Ureter (tissue), 1 donor: ENCODE measurements at regions not wholly inside any gene's neighbourhood (a gene's known extent, or its start where the extent isn't known, plus 50 kb on each side); places are given as distances from the start of the nearest gene placed in this dataset.

Experiments used
- DNase-seq: peaks from one replicate; pipeline ENCODE4 v3.0.0-alpha.2; 2020; ENCODE audit warnings: low spot score
- donor health status: DM: yes; HTN: yes; CAD: no.

- no peak for DNase-seq
Observed at GRCh38 chr16:86018071-86018470, 119.1 kb downstream of the IRF8 start.

GRCh38 chr16:86018487-86018886 is 119.5 kb downstream of the IRF8 start:
- peak; percentile 66 for DNase-seq

DNA sequence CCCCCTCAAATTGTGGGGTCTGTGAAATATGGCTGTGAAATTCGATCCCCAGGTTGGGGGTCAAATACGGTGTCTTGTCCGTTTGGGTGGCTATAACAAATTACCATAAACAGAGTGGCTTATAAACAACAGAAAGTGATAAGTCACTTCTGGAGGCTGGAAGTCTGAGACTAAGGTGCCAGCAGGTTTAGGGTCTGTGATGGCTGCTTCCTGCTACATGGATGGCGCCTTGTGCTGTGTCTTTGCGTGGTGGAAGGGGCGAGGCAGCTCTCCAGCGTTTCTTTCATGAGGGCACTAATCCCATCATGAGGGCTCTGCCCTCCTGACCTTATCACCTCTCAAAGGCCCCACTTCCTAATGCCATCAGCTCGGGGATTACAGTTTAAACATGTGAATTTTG is 120.0 kb downstream of the IRF8 start:
- DNase-seq = no peak

GRCh38 chr16:86019446-86020047 is 120.6 kb downstream of the IRF8 start:
- DNase-seq = no peak

DNA sequence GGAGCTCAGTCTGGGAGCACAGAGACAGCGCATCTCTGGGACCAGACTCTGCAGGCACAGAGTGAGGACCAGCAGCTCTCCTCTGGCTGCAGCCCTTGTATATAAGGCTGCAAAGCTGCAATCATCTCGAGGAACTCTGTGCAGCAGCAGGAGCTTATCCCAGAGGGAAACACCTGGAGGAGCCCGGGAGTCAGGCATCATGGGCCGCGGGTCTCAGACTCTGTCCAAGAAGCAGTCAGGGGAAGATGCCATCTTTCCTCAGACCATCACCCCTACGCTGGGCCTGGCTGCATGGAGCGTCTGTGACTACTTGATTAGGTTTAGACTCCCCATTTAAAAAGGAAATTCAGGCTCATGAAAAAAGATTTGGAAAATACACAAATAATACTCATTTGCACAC is 122.0 kb downstream of the IRF8 start:
- DNase-seq = no peak

DNA sequence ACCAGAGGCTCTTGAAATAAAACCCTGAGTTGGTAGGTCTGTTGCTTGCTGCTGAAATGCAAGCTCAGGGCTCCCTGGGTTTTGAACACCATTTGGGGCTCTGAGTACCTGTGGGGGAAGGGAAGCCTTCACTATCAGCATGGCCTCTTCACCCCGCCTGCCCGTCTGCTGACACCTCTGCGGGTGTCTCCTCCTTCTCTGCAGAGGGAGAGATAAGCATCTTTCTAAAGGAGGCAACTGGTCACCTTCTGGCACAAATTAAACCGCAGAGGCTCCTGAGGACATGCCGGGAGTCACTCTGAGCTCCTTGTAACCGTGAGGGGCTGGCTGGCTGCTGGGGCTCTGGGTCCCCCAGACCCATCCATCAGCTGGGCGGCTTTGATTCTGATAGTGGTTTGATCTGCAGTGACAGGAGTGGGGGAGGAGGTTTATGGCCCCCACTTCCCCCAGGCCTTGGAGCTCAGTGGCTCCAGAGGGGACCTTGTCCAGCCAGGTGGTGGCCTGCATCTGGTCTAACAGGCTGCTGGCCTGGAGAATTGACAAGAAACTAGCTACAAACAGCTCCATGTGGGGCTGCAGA is 123.5 kb downstream of the IRF8 start:
- DNase-seq = no peak

- no peak for DNase-seq
Observed at GRCh38 chr16:86024210-86024609, 125.2 kb downstream of the IRF8 start.

DNA sequence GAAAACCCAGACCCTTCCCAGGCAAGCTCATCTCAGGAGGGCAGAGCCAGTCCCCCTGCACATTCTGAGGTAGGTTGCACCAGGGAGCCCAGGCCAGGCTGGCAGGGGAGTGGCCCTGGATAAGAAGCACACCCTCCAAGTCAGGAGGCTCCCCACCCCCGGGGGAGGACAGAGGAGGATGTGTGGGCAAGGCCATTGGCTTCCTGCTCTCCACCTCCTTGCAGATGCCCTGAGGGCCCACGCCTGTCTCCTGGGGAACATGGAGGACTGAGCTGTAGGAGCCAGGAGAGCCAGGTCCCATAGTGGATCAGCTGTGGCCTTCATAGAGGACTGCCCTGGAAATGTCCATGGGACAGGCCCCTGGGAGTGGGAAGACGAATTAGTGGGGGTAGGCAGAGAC is 126.7 kb downstream of the IRF8 start:
- DNase-seq = no peak

DNA sequence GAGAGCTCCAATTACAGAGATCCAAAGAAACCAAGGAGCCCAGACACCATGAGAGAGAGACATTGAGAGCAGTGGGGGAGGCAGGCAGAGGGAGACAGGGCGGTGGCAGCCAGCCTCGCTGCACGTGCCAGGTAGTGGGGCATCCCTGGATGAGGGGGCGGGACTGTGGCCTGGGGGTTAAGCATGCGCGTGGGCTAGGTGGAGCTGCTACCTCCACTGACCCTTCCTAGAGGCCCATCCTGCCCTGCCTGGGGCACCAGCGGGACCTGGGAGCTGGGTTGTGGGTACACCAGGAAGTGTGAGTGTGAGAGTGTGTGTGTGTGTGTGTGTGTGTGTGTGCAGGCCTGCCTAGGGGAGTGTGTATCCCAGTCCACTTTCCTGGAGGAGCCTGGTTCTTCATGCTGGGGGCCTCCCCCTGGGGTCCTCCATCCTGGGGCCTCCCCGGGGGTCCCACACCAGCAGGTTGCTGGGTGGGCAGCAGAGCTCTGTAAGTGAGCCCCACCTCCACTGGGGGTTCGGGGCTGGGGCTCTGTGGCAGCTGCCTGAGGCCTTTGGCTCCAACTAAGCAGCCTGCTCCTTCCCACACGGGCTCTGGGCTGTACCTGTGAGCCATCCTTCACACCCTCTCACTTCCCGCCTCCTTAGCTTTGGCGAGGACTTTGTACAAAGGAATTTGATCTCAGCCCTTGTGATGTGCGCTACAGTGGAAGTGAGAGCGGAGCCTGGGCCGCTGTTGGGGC is 127.4 kb downstream of the IRF8 start:
- no peak for DNase-seq

- DNase-seq = no peak
Observed at GRCh38 chr16:86026916-86027315, 128.0 kb downstream of the IRF8 start.

DNA sequence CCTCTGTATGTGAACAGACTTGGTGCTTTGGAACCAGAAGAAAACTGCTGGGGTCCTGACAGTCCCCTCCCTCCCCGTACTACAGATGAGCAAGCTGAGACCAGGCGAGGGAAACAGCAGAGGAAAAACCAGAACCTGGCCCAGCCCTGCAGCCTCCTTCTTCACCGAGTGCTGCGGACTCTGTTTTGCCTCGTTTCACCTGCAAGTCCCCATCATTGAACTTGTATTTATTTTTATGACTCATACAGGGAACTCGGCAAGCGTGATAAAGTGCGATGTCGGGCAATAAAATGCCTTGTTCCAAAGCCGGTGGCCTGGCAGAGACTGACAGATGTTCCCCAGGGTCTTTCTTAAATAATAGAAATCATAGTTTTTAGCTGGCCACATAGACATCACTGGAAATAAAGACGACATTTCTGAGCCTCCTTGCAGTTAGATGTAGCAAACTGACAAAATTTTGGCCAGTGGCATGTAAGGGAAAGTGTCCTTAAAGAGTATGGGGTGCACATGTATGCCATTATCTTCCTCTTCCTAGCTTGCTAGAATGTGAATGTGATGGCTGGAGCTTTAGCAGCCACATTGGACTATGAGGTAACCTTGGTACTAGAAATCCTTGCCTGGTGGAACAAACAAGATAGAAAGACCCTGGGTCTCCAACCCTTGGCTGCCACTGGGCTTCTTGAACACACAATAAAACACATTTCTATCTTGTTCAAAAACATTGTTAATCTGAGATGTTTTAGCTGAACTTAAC is 128.6 kb downstream of the IRF8 start:
- no peak for DNase-seq

GRCh38 chr16:86029131-86029741 is 130.3 kb downstream of the IRF8 start:
- DNase-seq = peak; percentile 73

GRCh38 chr16:86030116-86030515 is 131.2 kb downstream of the IRF8 start:
- no peak for DNase-seq

- no peak for DNase-seq
Observed at GRCh38 chr16:86031141-86031678, 132.2 kb downstream of the IRF8 start.

DNA sequence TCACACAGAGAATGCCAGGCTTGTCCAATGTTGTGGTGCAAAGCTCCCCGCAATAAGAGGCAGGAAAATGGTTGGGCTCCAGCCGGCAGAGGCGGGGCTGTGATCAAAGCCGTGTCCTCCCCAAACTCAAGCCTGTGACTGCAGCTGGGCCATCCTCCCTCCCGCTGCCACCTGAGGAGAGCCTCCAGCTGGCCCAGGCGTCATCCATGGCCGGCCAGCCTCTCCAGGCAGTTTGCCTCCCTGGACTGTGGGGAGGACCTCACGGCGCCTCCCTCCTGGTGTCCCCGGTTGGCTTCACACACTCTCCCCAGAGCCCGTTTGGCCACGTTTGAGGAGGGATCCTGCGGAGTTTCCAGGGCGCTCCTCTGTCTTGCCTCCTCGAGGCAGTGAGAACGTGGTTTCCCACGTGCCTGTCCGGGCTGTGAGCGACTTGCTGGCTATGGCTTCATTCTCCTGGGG is 134.1 kb downstream of the IRF8 start:
- no peak for DNase-seq

DNA sequence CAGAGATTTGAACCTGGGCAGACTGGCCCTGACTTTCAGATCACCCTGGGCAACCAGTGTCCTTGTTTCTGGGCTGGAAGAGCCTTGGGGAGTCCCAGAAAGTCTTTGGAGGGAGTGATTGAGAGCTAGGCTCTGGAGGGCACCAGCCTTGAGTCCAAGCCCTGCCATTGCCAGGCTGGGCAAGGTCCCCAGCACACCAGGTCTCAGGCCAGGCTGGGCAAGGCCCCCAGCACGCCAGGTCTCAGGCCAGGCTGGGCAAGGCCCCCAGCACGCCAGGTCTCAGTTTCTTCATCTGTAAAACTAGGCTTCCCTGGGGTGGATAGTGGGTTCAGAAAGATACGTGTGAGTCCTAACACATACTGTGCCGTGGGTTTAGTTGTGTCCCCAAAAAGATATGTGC is 135.0 kb downstream of the IRF8 start:
- no peak for DNase-seq

GRCh38 chr16:86034421-86034919 is 135.5 kb downstream of the IRF8 start:
- DNase-seq = no peak

- DNase-seq = no peak
Observed at GRCh38 chr16:86035906-86036305, 136.9 kb downstream of the IRF8 start.

DNA sequence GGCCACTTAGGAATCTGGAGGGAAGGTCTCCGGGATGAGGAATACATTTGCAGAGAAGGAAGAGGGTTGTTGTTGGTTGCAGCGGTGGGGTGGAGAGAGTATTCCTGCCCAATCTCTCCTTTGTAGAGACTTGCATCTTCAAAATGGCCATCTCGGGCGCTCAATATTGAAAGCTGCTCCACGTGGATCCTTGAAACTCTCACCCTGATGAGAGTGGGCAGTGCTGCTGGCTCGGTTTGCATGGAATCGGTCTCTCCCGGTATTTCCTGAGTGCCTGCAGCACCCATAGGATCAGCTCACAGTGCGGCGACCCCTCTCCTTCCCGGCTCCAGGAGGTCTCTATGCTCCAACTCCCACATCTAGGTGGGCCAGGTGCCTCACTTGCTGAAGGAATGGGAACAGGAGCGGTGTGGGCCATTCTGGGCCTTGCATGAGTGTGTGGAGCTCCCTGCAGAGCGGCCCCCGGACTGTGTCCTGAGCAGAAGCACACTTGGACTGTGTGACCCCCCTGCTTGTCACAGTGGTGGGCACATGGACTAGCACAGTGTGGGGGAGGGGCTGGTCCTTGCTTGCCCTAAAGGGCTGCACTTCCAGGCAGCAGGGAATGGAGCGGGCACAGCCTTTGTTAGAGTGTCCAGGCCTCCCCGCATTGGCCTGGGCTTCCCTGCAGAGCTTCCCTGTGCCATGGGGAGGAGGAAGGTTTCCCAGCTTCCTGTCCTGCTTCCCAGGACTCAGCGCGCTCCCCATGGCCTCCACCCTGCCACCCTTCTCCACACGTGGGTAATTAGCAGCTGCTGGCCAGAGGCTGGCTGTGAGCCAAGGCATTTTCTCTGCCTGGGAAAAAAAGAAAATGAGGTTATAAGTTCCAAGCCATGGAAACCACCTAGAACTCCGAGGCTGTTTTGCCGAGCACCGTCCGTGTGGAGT is 139.3 kb downstream of the IRF8 start:
- DNase-seq = no peak

GRCh38 chr16:86038926-86039310 is 140.0 kb downstream of the IRF8 start:
- DNase-seq = no peak

GRCh38 chr16:86039606-86040005 is 140.6 kb downstream of the IRF8 start:
- DNase-seq = no peak
